Stimulated activated CD4-positive, alpha-beta T cell treated with anti-CD3 and anti-CD28 coated beads, TNF-alpha, amount 100 ng/mL, for 1 hour (primary cell): ENCODE measurements at regions not wholly inside any gene's neighbourhood (a gene's known extent, or its start where the extent isn't known, plus 50 kb on each side); places are given as distances from the start of the nearest gene placed in this dataset.
A peak's percentile ranks its signal among the peaks of the same experiment; 100 is the strongest.

Experiments used
- DNase-seq, 3 donors: peaks; one replicate each; pipeline ENCODE4 v3.0.0-alpha.2; 2020; ENCODE audit warnings: low read depth in 3 of 3, low spot score in 1 of 3

- no peak for DNase-seq
These were observed 112.8 kb upstream of the ATF7IP start for GRCh38 chr12:14252697-14253096.

GRCh38 chr12:14253496-14253895 lies 112.0 kb upstream of the ATF7IP start:
- no peak for DNase-seq

GRCh38 chr12:14254781-14255180 lies 110.7 kb upstream of the ATF7IP start:
- DNase-seq = no peak

GRCh38 chr12:14256121-14256520 lies 109.4 kb upstream of the ATF7IP start:
- peak in 1 of 3 donors; percentile 8 for DNase-seq

GRCh38 chr12:14256555-14257169 lies 108.8 kb upstream of the ATF7IP start:
- DNase-seq = peak; percentile 33 to 40 (median 37)

GRCh38 chr12:14257303-14257733 lies 108.2 kb upstream of the ATF7IP start:
- DNase-seq = no peak

- DNase-seq = peak; percentile 29 to 55 (median 43)
These were observed 107.5 kb upstream of the ATF7IP start for GRCh38 chr12:14257734-14258574.

GRCh38 chr12:14258575-14258940 lies 106.9 kb upstream of the ATF7IP start:
- no peak for DNase-seq

- no peak for DNase-seq
These were observed 105.9 kb upstream of the ATF7IP start for GRCh38 chr12:14259481-14260010.

GRCh38 chr12:14260011-14260993 lies 105.2 kb upstream of the ATF7IP start:
- no peak for DNase-seq

- DNase-seq = no peak
These were observed 104.4 kb upstream of the ATF7IP start for GRCh38 chr12:14261096-14261495.

GRCh38 chr12:14261861-14262260 lies 103.6 kb upstream of the ATF7IP start:
- no peak for DNase-seq

- DNase-seq = no peak
These were observed 102.5 kb upstream of the ATF7IP start for GRCh38 chr12:14262771-14263511.

- DNase-seq = no peak
These were observed 101.7 kb upstream of the ATF7IP start for GRCh38 chr12:14263742-14264141.

GRCh38 chr12:14264316-14264715 lies 101.2 kb upstream of the ATF7IP start:
- DNase-seq = no peak

- no peak for DNase-seq
These were observed 100.7 kb upstream of the ATF7IP start for GRCh38 chr12:14264778-14265177.

- no peak for DNase-seq
These were observed 97.4 kb upstream of the ATF7IP start for GRCh38 chr12:14268120-14268515.

GRCh38 chr12:14270392-14270791 lies 95.1 kb upstream of the ATF7IP start:
- DNase-seq = no peak

- DNase-seq = no peak
These were observed 92.2 kb upstream of the ATF7IP start for GRCh38 chr12:14272956-14273912.
